ENCODE measurements at regions not wholly inside any gene's neighbourhood (a gene's known extent, or its start where the extent isn't known, plus 50 kb on each side); places are given as distances from the start of the nearest gene placed in this dataset.

DNA sequence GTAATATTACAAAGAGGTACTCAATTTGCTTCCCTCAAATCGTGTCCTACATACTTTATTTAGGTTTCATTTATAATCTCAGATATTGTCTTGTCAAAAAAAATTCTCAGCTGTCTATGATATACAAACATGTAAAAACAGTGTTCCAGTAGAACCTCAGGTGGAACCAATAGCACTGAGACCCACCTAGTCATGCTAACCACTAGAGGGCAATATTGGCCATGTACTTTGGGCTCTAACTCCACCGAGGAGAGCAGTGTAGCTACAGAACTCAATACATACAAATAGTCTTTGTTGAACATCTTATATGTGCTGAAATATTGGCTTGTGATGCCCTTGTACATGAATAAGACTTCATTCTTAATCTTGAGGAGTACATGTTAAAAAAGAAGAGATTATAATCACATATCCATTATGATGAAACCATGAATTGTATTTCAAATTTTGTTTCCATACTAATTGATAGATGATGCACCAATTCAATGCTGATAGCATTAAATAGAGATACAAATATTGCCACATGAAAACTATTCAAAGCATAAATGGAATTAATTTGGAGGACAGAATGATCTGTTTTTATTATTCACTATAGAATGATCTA, 71.2 kb upstream of the CNTLN start:
- TF ChIP-seq, protein P1, sequence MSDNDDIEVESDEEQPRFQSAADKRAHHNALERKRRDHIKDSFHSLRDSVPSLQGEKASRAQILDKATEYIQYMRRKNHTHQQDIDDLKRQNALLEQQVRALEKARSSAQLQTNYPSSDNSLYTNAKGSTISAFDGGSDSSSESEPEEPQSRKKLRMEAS (IDR thresholded peaks at IDR 0.05), result no peak
- TF ChIP-seq, protein P2, sequence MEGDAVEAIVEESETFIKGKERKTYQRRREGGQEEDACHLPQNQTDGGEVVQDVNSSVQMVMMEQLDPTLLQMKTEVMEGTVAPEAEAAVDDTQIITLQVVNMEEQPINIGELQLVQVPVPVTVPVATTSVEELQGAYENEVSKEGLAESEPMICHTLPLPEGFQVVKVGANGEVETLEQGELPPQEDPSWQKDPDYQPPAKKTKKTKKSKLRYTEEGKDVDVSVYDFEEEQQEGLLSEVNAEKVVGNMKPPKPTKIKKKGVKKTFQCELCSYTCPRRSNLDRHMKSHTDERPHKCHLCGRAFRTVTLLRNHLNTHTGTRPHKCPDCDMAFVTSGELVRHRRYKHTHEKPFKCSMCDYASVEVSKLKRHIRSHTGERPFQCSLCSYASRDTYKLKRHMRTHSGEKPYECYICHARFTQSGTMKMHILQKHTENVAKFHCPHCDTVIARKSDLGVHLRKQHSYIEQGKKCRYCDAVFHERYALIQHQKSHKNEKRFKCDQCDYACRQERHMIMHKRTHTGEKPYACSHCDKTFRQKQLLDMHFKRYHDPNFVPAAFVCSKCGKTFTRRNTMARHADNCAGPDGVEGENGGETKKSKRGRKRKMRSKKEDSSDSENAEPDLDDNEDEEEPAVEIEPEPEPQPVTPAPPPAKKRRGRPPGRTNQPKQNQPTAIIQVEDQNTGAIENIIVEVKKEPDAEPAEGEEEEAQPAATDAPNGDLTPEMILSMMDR (IDR thresholded peaks at IDR 0.05; ENCODE audit: low read depth, low read length, missing input control), result peak; percentile 76
- TF ChIP-seq HNF4A (conservative IDR thresholded peaks at IDR 0.05) (peak in 1 of 2 donors; percentile 16), YY1 (IDR thresholded peaks at IDR 0.05) (no peak), SP1 (IDR thresholded peaks at IDR 0.05) (no peak)
